HL-60 (cell line): ENCODE measurements at regions not wholly inside any gene's neighbourhood (a gene's known extent, or its start where the extent isn't known, plus 50 kb on each side); places are given as distances from the start of the nearest gene placed in this dataset.

Experiments
- DNase-seq, 2 experiments: peaks; one replicate each; pipeline ENCODE4 v3.0.0-alpha.2; 2010 to 2020; ENCODE audit warnings: low read depth in 1 of 2, low spot score in 1 of 2
- H3K27ac ChIP-seq: fragments of 250-450 bp; sonication (Bioruptor Pico); replicated peaks from 2 replicates; pipeline ENCODE4 v1.5.1; 2020; ENCODE audit warnings: mild to moderate bottlenecking, moderate library complexity
- H3K27me3 ChIP-seq: fragments of 250-450 bp; sonication (Bioruptor Pico); 2 replicates; pipeline ENCODE4 v1.5.1; 2021; ENCODE audit warnings: mild to moderate bottlenecking, moderate library complexity; ENCODE audit not compliant: insufficient read depth, poor library complexity, severe bottlenecking
- H3K4me3 ChIP-seq: replicated peaks from 2 replicates; pipeline ENCODE4 v1.5.1; 2011; ENCODE audit warnings: mild to moderate bottlenecking, control low read depth, low read length; ENCODE audit not compliant: insufficient read depth
- CTCF ChIP-seq: IDR thresholded peaks from one replicate; pipeline ENCODE4 v1.5.1; 2011; ENCODE audit warnings: low read length, control low read depth, inconsistent platforms; ENCODE audit not compliant: insufficient read depth
- GABPA ChIP-seq: IDR thresholded peaks from 2 replicates; pipeline ENCODE4 v1.6.1; 2012; ENCODE audit warnings: low read depth
- POLR2AphosphoS5 ChIP-seq: IDR thresholded peaks from 2 replicates; pipeline ENCODE4 v1.6.1; 2012; ENCODE audit warnings: low read depth
- REST ChIP-seq: IDR thresholded peaks from 2 replicates; pipeline ENCODE4 v1.6.1; 2012; ENCODE audit warnings: low read depth; ENCODE audit not compliant: insufficient replicate concordance
- SPI1 ChIP-seq: IDR thresholded peaks from 2 replicates; pipeline ENCODE4 v1.6.1; 2012; ENCODE audit warnings: low read depth, mild to moderate bottlenecking, borderline replicate concordance

GRCh38 chr5:167582283-167582682, 709.2 kb upstream of the WWC1 start:
- Histone ChIP-seq H3K4me3 (no peak overlapping the region), H3K27ac (no peak overlapping the region), H3K27me3 (no peaks in the 10 kb centered on the region)
- DNase-seq, result no peak
- no peak for TF ChIP-seq REST
- no peak for TF ChIP-seq POLR2AphosphoS5
- TF ChIP-seq CTCF, result no peak
- TF ChIP-seq GABPA, result no peak
- TF ChIP-seq SPI1, result no peak

GRCh38 chr5:167582886-167583285, 708.6 kb upstream of the WWC1 start:
- Histone ChIP-seq H3K4me3 (no peak overlapping the region), H3K27ac (no peak overlapping the region), H3K27me3 (no peaks in the 10 kb centered on the region)
- TF ChIP-seq SPI1, result no peak
- no peak for TF ChIP-seq CTCF
- no peak for TF ChIP-seq POLR2AphosphoS5
- TF ChIP-seq GABPA, result no peak
- TF ChIP-seq REST, result no peak
- no peak for DNase-seq

GRCh38 chr5:167585184-167585583, 706.3 kb upstream of the WWC1 start:
- no peak for TF ChIP-seq GABPA
- TF ChIP-seq CTCF, result no peak
- TF ChIP-seq POLR2AphosphoS5, result no peak
- no peak for TF ChIP-seq REST
- TF ChIP-seq SPI1, result no peak
- H3K27me3 ChIP-seq, result no peaks in the 10 kb centered on the region

More at GRCh38 chr5:167585184-167585583, 706.3 kb upstream of the WWC1 start:
- DNase-seq, result no peak
- Histone ChIP-seq H3K27ac (no peak overlapping the region), H3K4me3 (no peak overlapping the region)
